ENCODE measurements at regions not wholly inside any gene's neighbourhood (a gene's known extent, or its start where the extent isn't known, plus 50 kb on each side); places are given as distances from the start of the nearest gene placed in this dataset.

DNA sequence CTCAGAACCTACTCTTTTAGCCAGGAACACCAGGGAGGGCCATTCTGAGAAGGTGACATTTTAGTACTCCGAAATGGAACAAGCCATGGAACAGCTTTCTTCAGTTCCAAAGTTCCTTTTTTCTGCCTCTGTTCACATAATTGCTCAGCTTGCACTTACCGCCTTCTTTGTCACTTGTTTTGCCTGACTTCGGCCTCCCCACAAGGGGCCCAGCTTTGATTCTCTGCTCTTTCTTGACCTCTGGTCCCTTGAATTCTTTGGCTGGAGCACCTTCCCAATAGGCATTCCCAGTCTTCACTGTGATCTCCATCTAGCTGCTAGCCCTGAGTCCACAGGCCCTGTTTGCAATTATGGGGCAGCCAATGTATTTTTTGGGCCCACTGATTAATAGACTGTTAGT lies 51.4 kb upstream of the SLC7A14 start:
- POLR2A ChIA-PET, result interaction anchor here (0.6 to 1.2 kb wide), 3 partner anchors 11 to 1429 kb away, joined by 3 to 4 read pairs (median 3); partner anchors contain the start of gene RPL22L1
- H3K4me2 ChIP-seq (ENCODE audit: low read length), result no peak overlapping the region
- H3K4me1 ChIP-seq (ENCODE audit: insufficient read depth, low read length, poor library complexity, severe bottlenecking), result peaks cover 20% of the 10 kb centered on the region
- TF ChIP-seq, protein P1, sequence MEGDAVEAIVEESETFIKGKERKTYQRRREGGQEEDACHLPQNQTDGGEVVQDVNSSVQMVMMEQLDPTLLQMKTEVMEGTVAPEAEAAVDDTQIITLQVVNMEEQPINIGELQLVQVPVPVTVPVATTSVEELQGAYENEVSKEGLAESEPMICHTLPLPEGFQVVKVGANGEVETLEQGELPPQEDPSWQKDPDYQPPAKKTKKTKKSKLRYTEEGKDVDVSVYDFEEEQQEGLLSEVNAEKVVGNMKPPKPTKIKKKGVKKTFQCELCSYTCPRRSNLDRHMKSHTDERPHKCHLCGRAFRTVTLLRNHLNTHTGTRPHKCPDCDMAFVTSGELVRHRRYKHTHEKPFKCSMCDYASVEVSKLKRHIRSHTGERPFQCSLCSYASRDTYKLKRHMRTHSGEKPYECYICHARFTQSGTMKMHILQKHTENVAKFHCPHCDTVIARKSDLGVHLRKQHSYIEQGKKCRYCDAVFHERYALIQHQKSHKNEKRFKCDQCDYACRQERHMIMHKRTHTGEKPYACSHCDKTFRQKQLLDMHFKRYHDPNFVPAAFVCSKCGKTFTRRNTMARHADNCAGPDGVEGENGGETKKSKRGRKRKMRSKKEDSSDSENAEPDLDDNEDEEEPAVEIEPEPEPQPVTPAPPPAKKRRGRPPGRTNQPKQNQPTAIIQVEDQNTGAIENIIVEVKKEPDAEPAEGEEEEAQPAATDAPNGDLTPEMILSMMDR (conservative IDR thresholded peaks at IDR 0.05; ENCODE audit: low read length), result no peak
- TF ChIP-seq EZH2phosphoT487 (IDR thresholded peaks at IDR 0.05; ENCODE audit: borderline replicate concordance, low read depth, low read length), result no peak
- no TSS peak for BruUV-seq (replicated peaks)
- no peaks in the 10 kb centered on the region for H4K20me1 ChIP-seq (ENCODE audit: insufficient read depth, low read length)
- no peaks in the 10 kb centered on the region for H3K79me2 ChIP-seq (ENCODE audit: insufficient read depth, low read depth, low read length)
- no peak for DNase-seq (ENCODE audit: low spot score)
- intact Hi-C loops (cut with micrococcal nuclease; ENCODE audit: unreplicated experiment), result no loop called here
- H3K9me3 ChIP-seq (ENCODE audit: low read length), result no peaks in the 10 kb centered on the region
- H3K9me2 ChIP-seq (ENCODE audit: insufficient read depth, low read length), result no peaks in the 10 kb centered on the region
- H3K27ac ChIP-seq (ENCODE audit: low read depth, low read length, poor library complexity, severe bottlenecking), result no peak overlapping the region
- CTCF ChIA-PET (ENCODE audit: unreplicated experiment), result no interaction called here
- H3K4me3 ChIP-seq (ENCODE audit: low read depth, low read length, poor library complexity, severe bottlenecking), result no peak overlapping the region
- no peaks in the 10 kb centered on the region for H3K36me3 ChIP-seq (ENCODE audit: insufficient read depth, low read length)
- no peak overlapping the region for H2AFZ ChIP-seq (ENCODE audit: low read length)

DNA sequence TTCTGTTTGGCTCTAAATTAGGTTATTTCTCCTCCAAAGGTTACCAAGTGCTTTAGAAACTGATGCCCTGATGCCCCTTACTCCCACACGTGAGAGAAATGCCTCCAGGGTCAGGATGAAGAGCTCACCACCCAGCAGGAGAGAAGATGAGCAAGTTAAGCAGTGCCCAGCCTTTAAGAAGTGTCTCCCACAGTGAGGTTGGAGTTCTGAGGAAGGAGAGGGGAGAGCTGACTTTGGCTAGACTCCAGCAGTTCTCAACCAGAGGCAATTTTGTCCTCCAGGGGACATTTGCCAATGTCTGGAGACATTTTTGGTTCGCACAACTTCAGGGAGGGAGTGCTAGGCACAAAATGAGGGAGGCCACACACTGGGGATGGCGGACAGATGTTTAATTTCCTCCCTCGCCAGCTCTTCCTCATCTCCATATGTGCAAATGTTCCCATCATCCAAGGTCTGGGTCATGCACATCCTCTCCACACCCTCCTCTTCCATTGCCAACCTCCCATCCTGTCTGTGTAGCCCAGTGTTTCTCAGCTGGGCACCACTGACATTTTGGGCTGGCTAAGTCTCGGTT lies 50.6 kb upstream of the SLC7A14 start:
- Histone ChIP-seq H3K9me2 (ENCODE audit: insufficient read depth, low read length) (no peaks in the 10 kb centered on the region), H3K4me3 (ENCODE audit: low read depth, low read length, poor library complexity, severe bottlenecking) (no peak overlapping the region), H3K9me3 (ENCODE audit: low read length) (no peaks in the 10 kb centered on the region), H4K20me1 (ENCODE audit: insufficient read depth, low read length) (no peaks in the 10 kb centered on the region), H2AFZ (ENCODE audit: low read length) (no peak overlapping the region), H3K4me1 (ENCODE audit: insufficient read depth, low read length, poor library complexity, severe bottlenecking) (peaks cover 20% of the 10 kb centered on the region), H3K4me2 (ENCODE audit: low read length) (no peak overlapping the region), H3K79me2 (ENCODE audit: insufficient read depth, low read depth, low read length) (no peaks in the 10 kb centered on the region), H3K27ac (ENCODE audit: low read depth, low read length, poor library complexity, severe bottlenecking) (no peak overlapping the region), H3K36me3 (ENCODE audit: insufficient read depth, low read length) (no peaks in the 10 kb centered on the region)
- ChIA-PET CTCF (ENCODE audit: unreplicated experiment) (no interaction called here), POLR2A (interaction anchor here (0.6 to 1.3 kb wide), 3 partner anchors 35 to 461 kb away, joined by 3 to 4 read pairs (median 3); partner anchors contain the start of gene RPL22L1)
- TF ChIP-seq, protein P1 (conservative IDR thresholded peaks at IDR 0.05; ENCODE audit: low read length), result no peak
- no peak for TF ChIP-seq EZH2phosphoT487 (IDR thresholded peaks at IDR 0.05; ENCODE audit: borderline replicate concordance, low read depth, low read length)
- DNase-seq (ENCODE audit: low spot score), result no peak
- intact Hi-C loops (cut with micrococcal nuclease; ENCODE audit: unreplicated experiment), result no loop called here
- BruUV-seq (replicated peaks), result no TSS peak

Measured in OCI-LY7 (cell line).